ENCODE measurements at regions not wholly inside any gene's neighbourhood (a gene's known extent, or its start where the extent isn't known, plus 50 kb on each side); places are given as distances from the start of the nearest gene placed in this dataset.

DNA sequence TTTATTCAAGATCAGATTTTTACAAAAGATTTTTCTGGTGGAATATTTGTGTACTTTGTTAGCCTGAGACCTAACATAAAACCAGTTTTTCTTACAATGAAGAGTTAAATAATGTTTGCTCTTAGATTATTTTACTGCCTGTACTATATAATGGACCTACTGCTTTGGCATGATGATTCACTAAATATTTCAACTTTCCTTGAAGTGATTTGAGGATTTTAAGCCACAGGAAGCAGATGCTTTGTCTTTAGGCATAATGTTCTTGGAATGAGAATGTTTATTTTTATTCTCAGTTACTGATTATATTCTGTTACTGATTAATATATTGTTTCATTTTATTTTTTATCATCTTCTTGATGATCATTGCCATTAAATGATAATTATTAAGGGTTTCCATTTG is 175.3 kb upstream of the LRP1B start:
- TF ChIP-seq SUZ12 (IDR thresholded peaks at IDR 0.05) (no peak), HDGF (IDR thresholded peaks at IDR 0.05; ENCODE audit: borderline replicate concordance) (no peak), BHLHE40 (IDR thresholded peaks at IDR 0.05; ENCODE audit: borderline replicate concordance) (no peak), TARDBP (IDR thresholded peaks at IDR 0.05) (no peak), LEF1 (IDR thresholded peaks at IDR 0.05; ENCODE audit: borderline replicate concordance) (no peak), FOXK2 (IDR thresholded peaks at IDR 0.05) (no peak), SP1 (IDR thresholded peaks at IDR 0.05) (no peak), CTBP1 (IDR thresholded peaks at IDR 0.05; ENCODE audit: borderline replicate concordance) (no peak), NFRKB (IDR thresholded peaks at IDR 0.05) (no peak)
